Prostate gland (tissue), 2 donors: ENCODE measurements at regions not wholly inside any gene's neighbourhood (a gene's known extent, or its start where the extent isn't known, plus 50 kb on each side); places are given as distances from the start of the nearest gene placed in this dataset.

Experiments used
- POLR2A ChIP-seq: fragments of 450-650 bp; IDR thresholded peaks from one replicate; pipeline ENCODE4 v1.6.1; 2016; ENCODE audit warnings: antibody characterized with exemption, mild to moderate bottlenecking
- POLR2AphosphoS5 ChIP-seq: sonication (generic); formaldehyde crosslinking; IDR thresholded peaks from one replicate; pipeline ENCODE4 v1.6.1; 2017; ENCODE audit warnings: antibody characterized with exemption
- TF ChIP-seq, protein P1 (sequence below), 4 experiments: fragments of 200-600 bp in 2 of 4; fragments of 450-650 bp in 2 of 4; sonication (generic) in 2 of 4; IDR thresholded peaks; 1 replicate in 3 of 4; 2 replicates in 1 of 4; pipeline ENCODE4 v1.5.1; 2016 to 2019; ENCODE audit warnings: antibody characterized with exemption in 4 of 4, mild to moderate bottlenecking in 2 of 4, moderate library complexity in 2 of 4

DNA sequence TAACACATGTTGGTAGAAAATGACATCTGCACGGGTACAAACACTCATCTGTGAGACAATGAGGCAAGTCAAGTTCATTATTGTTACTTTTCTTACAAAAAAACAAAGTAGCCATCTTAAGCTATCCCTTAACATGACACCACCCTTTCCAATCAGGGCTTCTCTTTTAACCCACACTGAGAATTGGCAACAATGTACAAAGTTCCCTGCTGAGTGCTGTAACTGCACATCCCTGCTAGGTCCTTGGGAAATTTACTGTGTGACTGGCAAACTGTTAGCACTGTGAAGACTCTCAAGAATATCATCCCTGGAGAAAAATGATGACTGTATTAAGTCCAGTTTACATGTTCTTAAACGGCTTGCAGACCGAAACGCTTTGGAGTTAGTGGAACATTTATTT, 185.8 kb upstream of the PLD5 start:
- TF ChIP-seq POLR2AphosphoS5 (no peak), POLR2A (no peak)
- TF ChIP-seq, protein P1, sequence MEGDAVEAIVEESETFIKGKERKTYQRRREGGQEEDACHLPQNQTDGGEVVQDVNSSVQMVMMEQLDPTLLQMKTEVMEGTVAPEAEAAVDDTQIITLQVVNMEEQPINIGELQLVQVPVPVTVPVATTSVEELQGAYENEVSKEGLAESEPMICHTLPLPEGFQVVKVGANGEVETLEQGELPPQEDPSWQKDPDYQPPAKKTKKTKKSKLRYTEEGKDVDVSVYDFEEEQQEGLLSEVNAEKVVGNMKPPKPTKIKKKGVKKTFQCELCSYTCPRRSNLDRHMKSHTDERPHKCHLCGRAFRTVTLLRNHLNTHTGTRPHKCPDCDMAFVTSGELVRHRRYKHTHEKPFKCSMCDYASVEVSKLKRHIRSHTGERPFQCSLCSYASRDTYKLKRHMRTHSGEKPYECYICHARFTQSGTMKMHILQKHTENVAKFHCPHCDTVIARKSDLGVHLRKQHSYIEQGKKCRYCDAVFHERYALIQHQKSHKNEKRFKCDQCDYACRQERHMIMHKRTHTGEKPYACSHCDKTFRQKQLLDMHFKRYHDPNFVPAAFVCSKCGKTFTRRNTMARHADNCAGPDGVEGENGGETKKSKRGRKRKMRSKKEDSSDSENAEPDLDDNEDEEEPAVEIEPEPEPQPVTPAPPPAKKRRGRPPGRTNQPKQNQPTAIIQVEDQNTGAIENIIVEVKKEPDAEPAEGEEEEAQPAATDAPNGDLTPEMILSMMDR (IDR thresholded peaks at IDR 0.05) = no peak
